AG10803 (cell line): ENCODE measurements at regions not wholly inside any gene's neighbourhood (a gene's known extent, or its start where the extent isn't known, plus 50 kb on each side); places are given as distances from the start of the nearest gene placed in this dataset.

ENCODE experiments used
- DNase-seq: peaks from one replicate; pipeline ENCODE4 v3.0.0; 2010; ENCODE audit warnings: low read depth
- H3K4me3 ChIP-seq: 2 replicates; pipeline ENCODE4 v1.5.1; 2011; ENCODE audit warnings: mild to moderate bottlenecking, low read length, control low read depth
- TF ChIP-seq, protein P1 (sequence below): conservative IDR thresholded peaks from 2 replicates; pipeline ENCODE4 v1.5.1; 2011; ENCODE audit warnings: mild to moderate bottlenecking, low read length, control low read depth, inconsistent platforms

DNA sequence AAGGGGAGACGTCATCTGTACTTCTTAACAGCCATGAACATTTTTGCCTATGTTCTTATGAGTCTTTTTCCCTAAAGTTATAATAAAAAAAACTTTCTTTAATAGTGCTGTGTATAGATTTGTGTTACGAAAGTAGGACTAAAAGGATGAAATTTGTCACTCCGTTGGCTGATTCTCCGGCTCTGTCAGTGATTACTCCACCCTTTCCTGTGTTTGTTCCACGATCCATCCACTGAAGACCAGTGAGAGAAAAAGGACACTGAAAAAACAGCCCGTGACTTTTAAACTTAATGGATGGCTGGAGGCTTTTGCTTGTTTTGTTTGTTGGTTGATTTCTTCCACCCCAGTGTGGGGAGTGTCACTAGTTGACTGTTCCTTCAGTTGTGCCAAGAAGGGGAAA lies 232.0 kb upstream of the NOX3 start:
- H3K4me3 ChIP-seq = no peak overlapping the region
- no peak for DNase-seq
- TF ChIP-seq, protein P1, sequence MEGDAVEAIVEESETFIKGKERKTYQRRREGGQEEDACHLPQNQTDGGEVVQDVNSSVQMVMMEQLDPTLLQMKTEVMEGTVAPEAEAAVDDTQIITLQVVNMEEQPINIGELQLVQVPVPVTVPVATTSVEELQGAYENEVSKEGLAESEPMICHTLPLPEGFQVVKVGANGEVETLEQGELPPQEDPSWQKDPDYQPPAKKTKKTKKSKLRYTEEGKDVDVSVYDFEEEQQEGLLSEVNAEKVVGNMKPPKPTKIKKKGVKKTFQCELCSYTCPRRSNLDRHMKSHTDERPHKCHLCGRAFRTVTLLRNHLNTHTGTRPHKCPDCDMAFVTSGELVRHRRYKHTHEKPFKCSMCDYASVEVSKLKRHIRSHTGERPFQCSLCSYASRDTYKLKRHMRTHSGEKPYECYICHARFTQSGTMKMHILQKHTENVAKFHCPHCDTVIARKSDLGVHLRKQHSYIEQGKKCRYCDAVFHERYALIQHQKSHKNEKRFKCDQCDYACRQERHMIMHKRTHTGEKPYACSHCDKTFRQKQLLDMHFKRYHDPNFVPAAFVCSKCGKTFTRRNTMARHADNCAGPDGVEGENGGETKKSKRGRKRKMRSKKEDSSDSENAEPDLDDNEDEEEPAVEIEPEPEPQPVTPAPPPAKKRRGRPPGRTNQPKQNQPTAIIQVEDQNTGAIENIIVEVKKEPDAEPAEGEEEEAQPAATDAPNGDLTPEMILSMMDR = no peak

DNA sequence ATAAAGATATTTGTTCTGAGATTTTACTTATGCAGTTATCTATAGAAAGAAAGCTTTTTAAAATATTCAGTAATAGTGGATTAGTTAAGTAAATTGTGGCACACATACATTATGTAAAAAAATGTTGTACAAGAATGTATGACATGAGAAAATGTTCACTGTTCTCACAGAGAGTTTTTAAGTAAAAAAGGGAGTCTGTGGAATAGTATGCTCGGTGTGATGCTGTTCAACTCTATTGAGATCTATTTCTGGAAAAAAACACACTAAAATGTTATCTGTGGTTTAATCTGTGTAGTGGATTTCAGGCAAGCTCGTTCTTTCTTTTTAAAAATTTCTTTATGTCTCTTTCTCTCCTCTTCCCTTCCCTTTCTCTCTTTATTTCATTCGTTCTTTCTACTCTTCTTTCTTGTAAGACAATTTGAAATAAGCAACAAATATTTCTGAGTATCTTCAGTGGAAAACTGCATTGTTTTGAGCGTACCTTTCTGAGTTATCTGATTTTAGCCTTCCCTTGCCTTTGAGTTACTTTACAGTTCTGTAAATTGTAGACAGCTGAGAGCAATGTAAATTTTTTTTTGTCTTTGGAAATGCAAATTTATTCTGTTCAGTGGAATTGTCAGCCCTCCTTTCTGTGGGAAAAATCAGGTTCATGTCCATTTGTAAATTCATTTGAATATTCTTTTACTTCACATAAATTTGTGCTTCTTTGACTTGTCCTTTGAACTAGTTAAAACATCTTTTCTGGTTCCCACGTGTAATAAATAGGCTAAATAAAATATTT lies 229.0 kb upstream of the NOX3 start:
- no peak for DNase-seq
- TF ChIP-seq, protein P1 = no peak
- no peak overlapping the region for H3K4me3 ChIP-seq

DNA sequence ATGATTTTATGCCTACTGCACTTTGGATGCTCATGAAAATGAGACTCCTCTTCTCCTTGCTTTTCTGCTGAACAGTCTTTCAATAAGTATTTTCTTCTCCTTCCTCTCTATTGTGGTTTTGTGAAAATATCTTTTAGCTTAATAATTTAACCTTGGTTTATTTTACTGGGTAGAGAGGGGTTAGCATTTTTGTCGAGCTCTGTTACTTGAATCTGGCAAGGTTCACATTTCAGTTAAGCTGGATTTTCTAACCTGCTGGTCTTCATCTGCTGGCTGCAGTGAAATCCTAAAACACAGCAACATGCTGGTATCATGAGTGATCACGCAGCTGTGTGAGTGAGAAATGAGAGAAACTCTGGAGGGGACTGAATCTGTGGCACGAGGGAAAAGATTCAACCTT lies 222.7 kb upstream of the NOX3 start:
- DNase-seq = no peak
- TF ChIP-seq, protein P1 = no peak
- no peak overlapping the region for H3K4me3 ChIP-seq

DNA sequence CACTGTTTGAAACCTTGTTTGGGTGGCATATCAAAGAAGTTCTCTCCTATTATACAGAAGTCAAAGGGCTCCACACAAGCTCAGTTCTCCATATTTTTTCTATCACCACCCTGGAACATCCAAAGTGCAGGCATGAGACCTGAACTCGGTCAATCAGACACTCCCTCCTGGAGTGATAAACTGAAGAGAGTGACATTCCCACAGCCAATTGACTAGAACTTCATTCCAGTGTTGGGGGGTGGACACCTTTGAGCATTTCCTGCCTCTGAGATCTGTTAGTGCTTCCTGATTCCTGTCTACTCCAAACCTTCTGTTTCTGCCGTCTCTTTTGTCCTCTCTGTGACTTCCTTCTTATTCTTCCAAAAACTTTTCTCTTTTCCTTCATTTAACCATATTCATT lies 220.7 kb upstream of the NOX3 start:
- H3K4me3 ChIP-seq = no peak overlapping the region
- DNase-seq = no peak
- TF ChIP-seq, protein P1 = no peak

DNA sequence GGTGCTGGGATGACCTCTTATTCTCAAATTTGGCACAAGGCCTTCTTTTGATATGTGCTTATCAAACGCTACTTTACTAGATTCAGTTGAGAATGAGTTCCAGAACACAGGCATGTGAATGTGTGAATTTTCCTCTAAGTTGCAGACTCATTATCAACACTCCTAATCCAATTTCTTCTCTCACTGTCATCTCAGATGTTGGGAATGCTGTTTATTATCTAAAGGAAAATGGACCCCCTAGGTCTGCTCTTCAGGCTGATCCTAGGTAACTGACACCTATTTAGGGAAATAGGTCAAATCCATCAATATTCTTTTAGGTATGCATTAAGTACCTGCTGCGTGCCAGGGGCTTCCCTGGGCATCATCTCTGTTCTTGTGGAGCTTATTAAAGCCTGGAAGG lies 215.0 kb upstream of the NOX3 start:
- TF ChIP-seq, protein P1 = no peak
- DNase-seq = no peak
- no peak overlapping the region for H3K4me3 ChIP-seq

DNA sequence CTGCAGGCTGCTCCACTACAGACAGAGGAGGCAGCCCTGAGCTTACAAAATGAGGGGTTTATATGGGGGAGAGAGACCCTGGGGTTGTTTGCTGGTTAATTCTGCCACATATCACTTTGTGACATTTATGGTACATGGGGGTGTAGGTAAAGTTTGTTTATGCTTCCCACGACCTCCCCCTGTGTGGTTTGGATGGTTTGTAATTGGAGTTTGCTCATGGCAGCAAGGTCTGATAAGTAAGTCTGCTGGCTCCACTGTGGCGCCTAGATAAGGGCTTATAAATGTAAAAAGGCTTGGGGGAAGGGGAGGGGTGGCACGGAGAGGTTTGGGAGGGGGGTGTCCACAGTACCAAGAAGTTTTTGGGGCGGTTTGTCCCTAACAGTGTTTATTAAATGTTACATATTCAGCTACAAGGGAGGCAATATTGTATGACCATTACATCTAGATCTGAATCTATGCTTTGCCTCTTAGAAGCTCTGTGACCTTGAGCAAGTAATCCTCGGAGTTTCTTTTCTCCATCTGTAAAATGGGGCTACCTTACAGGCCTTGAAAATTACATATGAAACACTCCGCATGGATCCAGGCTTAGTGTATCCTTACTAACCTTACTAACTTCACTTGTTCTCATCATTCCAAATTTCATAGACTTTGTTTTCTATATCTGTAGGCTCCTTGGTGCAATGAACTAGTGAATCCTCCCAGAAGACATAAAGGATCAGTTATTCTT lies 204.8 kb upstream of the NOX3 start:
- DNase-seq = no peak
- no peak overlapping the region for H3K4me3 ChIP-seq
- TF ChIP-seq, protein P1 = no peak

DNA sequence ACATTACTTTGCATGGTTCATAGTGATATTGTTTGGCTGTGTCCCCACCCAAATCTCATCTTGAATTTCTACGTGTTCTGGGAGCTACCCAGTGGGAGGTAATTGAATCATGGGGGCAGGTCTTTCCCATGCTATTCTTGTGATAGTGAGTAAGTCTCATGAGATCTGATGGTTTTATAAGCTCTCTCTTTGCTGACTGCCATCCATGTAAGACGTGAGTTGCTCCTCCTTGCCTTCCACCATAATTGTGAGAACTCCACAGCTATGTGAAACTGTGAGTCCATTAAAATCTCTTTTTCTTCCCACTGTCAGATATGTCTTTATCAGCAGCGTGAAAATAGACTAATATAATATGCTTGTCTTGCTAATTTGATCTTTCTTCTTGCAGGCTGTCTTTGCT lies 200.4 kb upstream of the NOX3 start:
- H3K4me3 ChIP-seq = no peak overlapping the region
- DNase-seq = no peak
- TF ChIP-seq, protein P1 = no peak
